ENCODE measurements at regions not wholly inside any gene's neighbourhood (a gene's known extent, or its start where the extent isn't known, plus 50 kb on each side); places are given as distances from the start of the nearest gene placed in this dataset.
"Not testable (repeated sequence)": the region's sequence is repeated elsewhere in the genome, so short reads cannot be mapped to it uniquely, and the experiment has no call there.

GRCh38 chr9:67708109-67708508 is 150.6 kb upstream of the ANKRD20A1 start:
- not testable (repeated sequence) for DNase-seq (ENCODE audit: low read depth in 3 of 3, low spot score in 1 of 3)

- DNase-seq (ENCODE audit: low read depth in 3 of 3, low spot score in 1 of 3), result not testable (repeated sequence)
These were observed 147.3 kb upstream of the ANKRD20A1 start for GRCh38 chr9:67711429-67711828.

GRCh38 chr9:67711931-67712330 is 146.8 kb upstream of the ANKRD20A1 start:
- not testable (repeated sequence) for DNase-seq (ENCODE audit: low read depth in 3 of 3, low spot score in 1 of 3)

DNA sequence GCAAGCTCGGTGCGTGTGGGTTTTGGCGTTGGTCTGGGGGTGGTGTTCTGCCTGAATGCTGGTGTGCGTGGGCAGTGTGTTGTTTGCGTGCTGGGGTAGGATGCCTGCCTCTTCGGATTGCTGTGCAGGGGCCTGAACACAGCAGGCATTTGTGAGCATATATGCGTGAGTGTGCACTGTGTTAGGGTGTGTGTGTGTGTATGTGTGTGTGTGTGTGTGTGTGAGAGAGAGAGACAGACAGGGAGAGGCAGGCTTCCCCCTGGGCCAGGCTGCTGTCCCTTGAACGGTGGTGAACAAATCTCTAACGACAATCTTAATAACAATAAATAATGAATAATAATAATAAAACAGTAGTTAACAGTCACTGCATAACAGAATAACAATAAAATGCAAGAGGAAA is 145.8 kb upstream of the ANKRD20A1 start:
- DNase-seq (ENCODE audit: low read depth in 3 of 3, low spot score in 1 of 3), result not testable (repeated sequence)

- peak in 1 of 3 donors; percentile 24 for DNase-seq (ENCODE audit: low read depth in 3 of 3, low spot score in 1 of 3)
These were observed 140.8 kb upstream of the ANKRD20A1 start for GRCh38 chr9:67717830-67718388.

- DNase-seq (ENCODE audit: low read depth in 3 of 3, low spot score in 1 of 3), result not testable (repeated sequence)
These were observed 138.2 kb upstream of the ANKRD20A1 start for GRCh38 chr9:67720491-67720890.

GRCh38 chr9:67722460-67723090 is 136.2 kb upstream of the ANKRD20A1 start:
- not testable (repeated sequence) for DNase-seq (ENCODE audit: low read depth in 3 of 3, low spot score in 1 of 3)

DNA sequence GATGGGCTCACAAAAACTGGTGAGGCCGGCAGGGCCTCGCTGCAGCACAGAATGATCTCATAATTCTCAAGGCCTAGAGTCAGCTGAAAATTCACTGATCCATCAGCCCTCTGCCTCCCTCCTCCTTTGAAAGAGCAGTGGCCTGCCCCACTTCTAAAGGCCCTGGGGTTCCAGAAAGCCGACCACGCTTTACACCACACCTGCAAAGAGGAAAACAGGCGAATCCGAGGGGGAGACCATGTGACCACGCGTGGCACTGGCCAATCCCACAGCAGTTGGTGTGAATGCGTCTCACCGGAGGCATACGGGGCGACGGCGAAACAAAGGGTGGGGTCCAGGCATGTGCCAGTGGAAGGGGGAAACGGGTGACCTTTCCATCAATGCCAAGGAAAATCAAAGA is 135.5 kb upstream of the ANKRD20A1 start:
- not testable (repeated sequence) for DNase-seq (ENCODE audit: low read depth in 3 of 3, low spot score in 1 of 3)

- peak in 1 of 3 donors; percentile 19 for DNase-seq (ENCODE audit: low read depth in 3 of 3, low spot score in 1 of 3)
These were observed 133.8 kb upstream of the ANKRD20A1 start for GRCh38 chr9:67724885-67725284.

DNA sequence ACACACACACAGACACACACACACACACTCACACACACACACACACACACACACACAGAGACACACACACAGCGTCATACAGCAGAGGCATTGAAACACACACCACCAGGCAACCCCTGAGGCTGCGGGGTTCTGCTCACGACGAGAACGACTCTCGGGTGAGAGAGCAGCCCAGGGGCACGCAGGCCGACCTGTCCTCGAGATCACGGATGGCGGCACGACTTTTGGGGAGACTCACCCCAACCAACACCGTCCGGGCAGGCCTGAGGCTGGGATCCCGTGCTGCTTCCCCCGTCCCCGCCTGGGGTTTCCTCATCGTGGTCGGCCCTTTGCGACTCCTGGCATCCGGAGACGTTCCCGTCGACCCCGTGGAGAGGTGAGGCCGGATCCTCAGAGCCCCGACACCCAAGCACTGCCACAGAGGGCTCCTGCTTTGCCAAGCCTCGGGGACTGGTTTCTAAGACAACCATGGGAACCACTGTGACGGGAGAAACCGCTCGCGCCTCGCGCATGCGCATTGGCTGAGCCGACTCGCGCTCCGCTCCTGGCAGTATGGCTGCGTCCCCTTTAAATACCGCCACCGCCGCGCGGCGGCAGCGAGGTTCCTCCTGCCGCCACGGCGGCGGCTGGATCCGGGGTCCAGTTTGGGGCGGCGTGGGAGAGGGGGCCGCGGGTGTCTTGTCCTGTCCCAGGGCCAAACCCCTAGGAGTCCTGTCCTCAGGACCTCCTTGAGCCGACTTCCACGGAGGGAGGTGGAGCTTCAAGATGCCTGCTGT is 132.3 kb upstream of the ANKRD20A1 start:
- DNase-seq (ENCODE audit: low read depth in 3 of 3, low spot score in 1 of 3), result not testable (repeated sequence)

DNA sequence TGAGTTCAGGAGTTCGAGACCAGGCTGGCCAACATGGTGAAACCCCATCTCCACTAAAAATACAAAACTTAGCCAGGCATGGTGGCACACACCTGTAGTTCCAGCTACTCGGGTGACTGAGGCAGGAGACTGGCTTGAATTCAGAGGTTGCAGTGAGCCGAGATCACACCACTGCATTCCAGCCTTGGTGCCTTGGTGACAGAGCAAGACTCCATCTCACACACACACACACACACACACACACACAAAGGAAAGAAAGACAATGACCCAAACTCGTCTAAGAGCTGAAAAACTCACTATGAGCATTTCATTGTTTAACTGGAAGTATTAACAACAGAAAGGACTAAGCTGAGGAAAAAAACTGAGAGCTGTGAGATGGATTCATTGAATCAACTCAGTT is 95.6 kb upstream of the ANKRD20A1 start:
- not testable (repeated sequence) for DNase-seq (ENCODE audit: low read depth in 3 of 3, low spot score in 1 of 3)

- DNase-seq (ENCODE audit: low read depth in 3 of 3, low spot score in 1 of 3), result not testable (repeated sequence)
These were observed 86.9 kb upstream of the ANKRD20A1 start for GRCh38 chr9:67771807-67772206.

DNA sequence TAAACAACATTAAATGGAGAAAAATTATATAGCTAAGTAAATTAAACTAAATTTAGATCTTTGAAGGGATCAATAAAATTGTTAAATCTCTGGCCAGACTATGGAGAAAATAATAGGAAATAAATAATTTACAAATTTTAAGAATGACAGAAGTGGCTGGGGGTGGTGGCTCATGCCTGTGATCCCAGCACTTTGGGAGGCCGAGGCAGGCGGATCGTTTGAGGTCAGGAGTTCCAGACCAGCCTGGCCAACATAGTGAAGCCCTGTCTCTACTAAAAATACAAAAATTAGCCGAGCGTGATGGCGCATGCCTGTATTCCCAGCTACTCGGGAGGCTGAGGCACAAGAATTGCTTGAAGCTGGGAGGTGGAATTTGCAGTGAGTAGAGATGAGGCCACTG is 58.6 kb upstream of the ANKRD20A1 start:
- DNase-seq (ENCODE audit: low read depth in 3 of 3, low spot score in 1 of 3), result not testable (repeated sequence)

Data from stimulated activated CD4-positive, alpha-beta T cell treated with anti-CD3 and anti-CD28 coated beads, TNF-alpha, amount 100 ng/mL, for 1 hour (primary cell).